ENCODE measurements at regions not wholly inside any gene's neighbourhood (a gene's known extent, or its start where the extent isn't known, plus 50 kb on each side); places are given as distances from the start of the nearest gene placed in this dataset.

- Histone ChIP-seq H3K36me3 (no peaks in the 10 kb centered on the region), H3K9me3 (no peaks in the 10 kb centered on the region), H3K27ac (no peak overlapping the region), H3K4me1 (no peaks in the 10 kb centered on the region), H3K4me3 (replicated peaks in 1 of 3) (no peak overlapping the region), H3K27me3 (no peaks in the 10 kb centered on the region)
- intact Hi-C loops (cut with DNase I) = no loop called here
- DNase-seq = no peak
- no peak for TF ChIP-seq POLR2A (IDR thresholded peaks at IDR 0.05)
- TF ChIP-seq, protein P1, sequence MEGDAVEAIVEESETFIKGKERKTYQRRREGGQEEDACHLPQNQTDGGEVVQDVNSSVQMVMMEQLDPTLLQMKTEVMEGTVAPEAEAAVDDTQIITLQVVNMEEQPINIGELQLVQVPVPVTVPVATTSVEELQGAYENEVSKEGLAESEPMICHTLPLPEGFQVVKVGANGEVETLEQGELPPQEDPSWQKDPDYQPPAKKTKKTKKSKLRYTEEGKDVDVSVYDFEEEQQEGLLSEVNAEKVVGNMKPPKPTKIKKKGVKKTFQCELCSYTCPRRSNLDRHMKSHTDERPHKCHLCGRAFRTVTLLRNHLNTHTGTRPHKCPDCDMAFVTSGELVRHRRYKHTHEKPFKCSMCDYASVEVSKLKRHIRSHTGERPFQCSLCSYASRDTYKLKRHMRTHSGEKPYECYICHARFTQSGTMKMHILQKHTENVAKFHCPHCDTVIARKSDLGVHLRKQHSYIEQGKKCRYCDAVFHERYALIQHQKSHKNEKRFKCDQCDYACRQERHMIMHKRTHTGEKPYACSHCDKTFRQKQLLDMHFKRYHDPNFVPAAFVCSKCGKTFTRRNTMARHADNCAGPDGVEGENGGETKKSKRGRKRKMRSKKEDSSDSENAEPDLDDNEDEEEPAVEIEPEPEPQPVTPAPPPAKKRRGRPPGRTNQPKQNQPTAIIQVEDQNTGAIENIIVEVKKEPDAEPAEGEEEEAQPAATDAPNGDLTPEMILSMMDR (IDR thresholded peaks at IDR 0.05) = no peak
Observed at GRCh38 chr5:96300976-96301375, 132.1 kb downstream of the PCSK1 start.

- Histone ChIP-seq H3K4me1 (no peaks in the 10 kb centered on the region), H3K4me3 (replicated peaks in 1 of 3) (no peak overlapping the region), H3K27ac (no peak overlapping the region), H3K9me3 (no peaks in the 10 kb centered on the region), H3K36me3 (no peaks in the 10 kb centered on the region), H3K27me3 (no peaks in the 10 kb centered on the region)
- 59 to 64% methylated on average over 3 of the region's 3 CpGs for WGBS, 2 donors
- TF ChIP-seq POLR2A (IDR thresholded peaks at IDR 0.05) = no peak
- TF ChIP-seq, protein P1 (IDR thresholded peaks at IDR 0.05) = no peak
- intact Hi-C loops (cut with DNase I) = no loop called here
- DNase-seq = no peak
Observed at GRCh38 chr5:96297867-96298266, 135.2 kb downstream of the PCSK1 start.

GRCh38 chr5:96297290-96297689, 135.8 kb downstream of the PCSK1 start:
- no peak for DNase-seq
- Histone ChIP-seq H3K27me3 (no peaks in the 10 kb centered on the region), H3K4me1 (no peaks in the 10 kb centered on the region), H3K27ac (no peak overlapping the region), H3K36me3 (no peaks in the 10 kb centered on the region), H3K4me3 (replicated peaks in 1 of 3) (no peak overlapping the region), H3K9me3 (no peaks in the 10 kb centered on the region)
- 42 to 61% methylated on average over 1 of the region's 1 CpG for WGBS, 2 donors
- intact Hi-C loops (cut with DNase I) = no loop called here
- TF ChIP-seq, protein P1 (IDR thresholded peaks at IDR 0.05) = no peak
- TF ChIP-seq POLR2A (IDR thresholded peaks at IDR 0.05) = no peak

DNA sequence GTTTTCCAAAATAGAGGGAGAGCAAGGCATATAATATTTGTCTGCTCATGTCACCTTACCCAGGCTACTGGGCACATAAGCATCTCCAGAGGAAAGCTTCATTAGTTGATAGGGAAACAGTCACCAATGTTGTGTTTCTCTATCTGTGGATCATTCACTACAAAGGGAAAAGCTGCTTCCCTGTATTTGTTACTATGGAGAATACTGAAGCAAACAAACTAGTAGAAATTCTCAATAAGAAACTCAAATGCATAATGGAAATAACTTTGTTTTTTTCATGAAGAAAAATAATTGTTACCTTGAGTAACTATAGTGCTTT, 138.2 kb downstream of the PCSK1 start:
- Histone ChIP-seq H3K27ac (no peak overlapping the region), H3K36me3 (no peaks in the 10 kb centered on the region), H3K27me3 (no peaks in the 10 kb centered on the region), H3K4me3 (replicated peaks in 1 of 3) (no peak overlapping the region), H3K9me3 (no peaks in the 10 kb centered on the region), H3K4me1 (no peaks in the 10 kb centered on the region)
- DNase-seq = no peak
- TF ChIP-seq, protein P1 (IDR thresholded peaks at IDR 0.05) = no peak
- TF ChIP-seq POLR2A (IDR thresholded peaks at IDR 0.05) = no peak
- intact Hi-C loops (cut with DNase I) = no loop called here

GRCh38 chr5:96293966-96294883, 138.8 kb downstream of the PCSK1 start:
- intact Hi-C loops (cut with DNase I) = no loop called here
- DNase-seq = no peak
- Histone ChIP-seq H3K4me3 (replicated peaks in 1 of 3) (no peak overlapping the region), H3K27ac (no peak overlapping the region), H3K9me3 (no peaks in the 10 kb centered on the region), H3K4me1 (no peaks in the 10 kb centered on the region), H3K36me3 (no peaks in the 10 kb centered on the region), H3K27me3 (no peaks in the 10 kb centered on the region)
- no peak for TF ChIP-seq POLR2A (IDR thresholded peaks at IDR 0.05)
- TF ChIP-seq, protein P1 (IDR thresholded peaks at IDR 0.05) = no peak
- 77 to 86% methylated on average over 2 of the region's 2 CpGs for WGBS, 2 donors
